Neuronal stem cell (in vitro differentiated cells): ENCODE measurements at regions not wholly inside any gene's neighbourhood (a gene's known extent, or its start where the extent isn't known, plus 50 kb on each side); places are given as distances from the start of the nearest gene placed in this dataset.
A peak's percentile ranks its signal among the peaks of the same experiment; 100 is the strongest.

Experiments used
- DNase-seq: peaks from one replicate; pipeline ENCODE4 v3.0.0-alpha.2; 2013; ENCODE audit warnings: low spot score
- H2AFZ ChIP-seq: one replicate; pipeline ENCODE4 v1.6.1; 2013; ENCODE audit warnings: mild to moderate bottlenecking, low read length, inconsistent platforms
- H2AK5ac ChIP-seq: 2 replicates; pipeline ENCODE4 v1.6.1; 2013; ENCODE audit warnings: low read depth, mild to moderate bottlenecking, inconsistent platforms, low read length, moderate library complexity, mixed read lengths
- H2BK120ac ChIP-seq: 2 replicates; pipeline ENCODE4 v1.6.1; 2013; ENCODE audit warnings: low read depth, mild to moderate bottlenecking, inconsistent platforms, low read length, moderate library complexity, mixed read lengths
- H2BK12ac ChIP-seq: one replicate; pipeline ENCODE4 v1.6.1; 2013; ENCODE audit warnings: low read length, inconsistent platforms
- H2BK15ac ChIP-seq: 2 replicates; pipeline ENCODE4 v1.6.1; 2013; ENCODE audit warnings: mild to moderate bottlenecking, low read length, inconsistent platforms, mixed read lengths
- H2BK5ac ChIP-seq: one replicate; pipeline ENCODE4 v1.6.1; 2013; ENCODE audit warnings: inconsistent platforms, mild to moderate bottlenecking, low read length, moderate library complexity
- H3K14ac ChIP-seq: one replicate; pipeline ENCODE4 v1.6.1; 2013; ENCODE audit warnings: low read length, inconsistent platforms
- H3K18ac ChIP-seq: 2 replicates; pipeline ENCODE4 v1.6.1; 2013; ENCODE audit warnings: low read length, inconsistent platforms
- H3K23ac ChIP-seq: 2 replicates; pipeline ENCODE4 v1.6.1; 2013; ENCODE audit warnings: low read depth, mild to moderate bottlenecking, mixed read lengths, low read length, inconsistent platforms; ENCODE audit not compliant: poor library complexity
- H3K27ac ChIP-seq: replicated peaks from 3 replicates; pipeline ENCODE4 v1.5.1; 2013; ENCODE audit warnings: low read length, inconsistent platforms
- H3K27me3 ChIP-seq, 3 experiments: 2 replicates each; pipeline ENCODE4 v1.6.1; 2013; ENCODE audit warnings: low read length in 3 of 3, mild to moderate bottlenecking in 2 of 3, inconsistent platforms in 1 of 3, low read depth in 1 of 3, mixed read lengths in 1 of 3, moderate library complexity in 1 of 3; ENCODE audit not compliant: control insufficient read depth in 3 of 3, insufficient read depth in 3 of 3
- H3K36me3 ChIP-seq, 2 donors: replicated peaks in 1 of 2; 2 replicates each; pipeline ENCODE4 v1.6.1; 2013; ENCODE audit warnings: low read length in 2 of 2; ENCODE audit not compliant: control insufficient read depth in 2 of 2, insufficient read depth in 2 of 2
- H3K4ac ChIP-seq: 2 replicates; pipeline ENCODE4 v1.6.1; 2013; ENCODE audit warnings: inconsistent platforms, mild to moderate bottlenecking, low read length, moderate library complexity
- H3K4me1 ChIP-seq, 2 donors: 1 replicate in 1 of 2; 2 replicates in 1 of 2; pipeline ENCODE4 v1.6.1; 2013; ENCODE audit warnings: low read length in 2 of 2, low read depth in 1 of 2; ENCODE audit not compliant: control insufficient read depth in 2 of 2, insufficient read depth in 1 of 2
- H3K4me2 ChIP-seq: one replicate; pipeline ENCODE4 v1.6.1; 2013; ENCODE audit warnings: mild to moderate bottlenecking, low read length, inconsistent platforms; ENCODE audit not compliant: insufficient read depth, poor library complexity, severe bottlenecking
- H3K4me3 ChIP-seq, 2 donors: 2 replicates each; pipeline ENCODE4 v1.5.1; 2013; ENCODE audit warnings: low read length in 2 of 2, mild to moderate bottlenecking in 2 of 2, inconsistent platforms in 1 of 2, moderate library complexity in 1 of 2
- H3K79me1 ChIP-seq: one replicate; pipeline ENCODE4 v1.6.1; 2013; ENCODE audit warnings: low read depth, mild to moderate bottlenecking, inconsistent platforms, low read length, moderate library complexity
- H3K9ac ChIP-seq: one replicate; pipeline ENCODE4 v1.6.1; 2013; ENCODE audit warnings: mild to moderate bottlenecking, low read depth, low read length, inconsistent platforms; ENCODE audit not compliant: poor library complexity
- H3K9me3 ChIP-seq, 2 donors: replicated peaks in 1 of 2; 2 replicates each; pipeline versions ENCODE3 to v1.6.1; 2013; ENCODE audit warnings: low read length in 2 of 2, mild to moderate bottlenecking in 2 of 2, inconsistent platforms in 1 of 2, low read depth in 1 of 2, mixed read lengths in 1 of 2, moderate library complexity in 1 of 2; ENCODE audit not compliant: control insufficient read depth in 2 of 2, insufficient read depth in 1 of 2
- H4K8ac ChIP-seq: one replicate; pipeline ENCODE4 v1.6.1; 2013; ENCODE audit warnings: low read depth, mild to moderate bottlenecking, inconsistent platforms, low read length, moderate library complexity
- H4K91ac ChIP-seq: one replicate; pipeline ENCODE4 v1.6.1; 2013; ENCODE audit warnings: low read length, low read depth, mild to moderate bottlenecking, inconsistent platforms; ENCODE audit not compliant: poor library complexity
- WGBS, 2 donors: extraction: QIAGEN DNeasy Blood & Tissue Kit; methylation state at CpG; one replicate each; pipeline ENCODE4 v1.1.7; 2013; ENCODE audit warnings: missing lambda C conversion rate in 2 of 2, mixed read lengths in 1 of 2; ENCODE audit not compliant: insufficient read length in 2 of 2, insufficient replicate concordance in 1 of 2; ENCODE audit errors: extremely low coverage in 2 of 2; 5-methylcytosine and 5-hydroxymethylcytosine counted together

DNA sequence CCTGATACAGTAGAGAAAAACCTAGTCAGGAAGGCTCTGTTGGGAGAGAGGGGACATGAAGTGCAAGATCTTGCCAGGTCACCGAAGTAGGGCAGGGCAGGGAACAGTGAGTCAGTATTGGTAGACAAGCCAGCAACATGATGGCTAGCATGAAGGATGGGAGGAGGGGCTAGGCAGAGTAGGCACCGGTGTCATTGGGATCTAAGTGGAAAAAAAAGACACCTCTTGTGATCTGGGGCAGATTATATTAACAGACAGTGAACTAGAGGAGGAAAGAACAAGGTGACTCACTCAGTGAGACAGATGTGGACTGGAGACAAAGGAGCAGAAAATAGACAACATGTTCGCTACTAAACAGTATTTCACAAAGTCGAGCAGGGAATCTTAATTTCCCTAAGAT lies 149.2 kb upstream of the SLC24A5 start:
- Histone ChIP-seq H3K9me3 (no peaks in the 10 kb centered on the region), H3K79me1 (no peaks in the 10 kb centered on the region), H4K91ac (no peak overlapping the region), H3K9ac (no peak overlapping the region), H4K8ac (no peak overlapping the region), H3K27ac (no peak overlapping the region), H3K4ac (no peak overlapping the region), H3K4me3 (no peak overlapping the region), H3K14ac (no peak overlapping the region), H2BK12ac (no peak overlapping the region), H2BK5ac (no peak overlapping the region), H3K4me1 (peaks cover 2 to 7% of the 10 kb centered on the region in 2 donors), H2AK5ac (no peak overlapping the region), H3K27me3 (no peaks in the 10 kb centered on the region), H2BK120ac (no peak overlapping the region), H2BK15ac (no peak overlapping the region), H3K23ac (no peak overlapping the region), H3K36me3 (no peaks in the 10 kb centered on the region), H2AFZ (no peak overlapping the region), H3K4me2 (no peak overlapping the region), H3K18ac (no peak overlapping the region)
- no CpG with 5 or more reads among the region's 4 CpGs for WGBS, 2 donors
- no peak for DNase-seq

DNA sequence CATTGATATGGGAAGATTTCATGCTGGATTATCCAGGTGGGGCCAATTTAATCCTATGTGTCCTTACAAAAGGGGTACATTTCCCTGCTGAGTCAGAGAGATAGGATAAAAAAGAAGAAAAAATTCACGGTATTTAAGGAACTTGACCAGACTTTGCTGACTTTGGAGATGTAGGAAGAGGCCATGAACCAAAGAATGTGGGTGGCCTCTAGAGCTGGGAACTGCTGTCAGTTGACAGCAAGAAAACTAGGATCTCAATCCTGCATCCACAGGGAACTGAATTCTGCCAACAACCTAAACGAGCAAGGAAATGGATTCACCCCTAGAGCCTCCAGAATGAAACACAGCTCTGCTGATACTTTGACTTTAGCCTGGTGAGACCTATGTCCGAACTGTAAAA lies 148.1 kb upstream of the SLC24A5 start:
- H3K14ac ChIP-seq = no peak overlapping the region
- H3K36me3 ChIP-seq = no peaks in the 10 kb centered on the region
- no peak for DNase-seq
- no peak overlapping the region for H3K4me2 ChIP-seq
- H3K18ac ChIP-seq = no peak overlapping the region
- H2AK5ac ChIP-seq = no peak overlapping the region
- no peak overlapping the region for H2BK120ac ChIP-seq
- no peaks in the 10 kb centered on the region for H3K79me1 ChIP-seq
- H2BK5ac ChIP-seq = no peak overlapping the region
- no peak overlapping the region for H2AFZ ChIP-seq
- H3K27ac ChIP-seq = no peak overlapping the region
- H3K4me1 ChIP-seq = peaks cover 2 to 7% of the 10 kb centered on the region in 2 donors
- H3K4ac ChIP-seq = no peak overlapping the region
- no peak overlapping the region for H4K8ac ChIP-seq
- H3K23ac ChIP-seq = no peak overlapping the region
- H3K9me3 ChIP-seq = no peaks in the 10 kb centered on the region
- H2BK12ac ChIP-seq = no peak overlapping the region
- no peak overlapping the region for H2BK15ac ChIP-seq
- no peak overlapping the region for H3K9ac ChIP-seq
- H3K4me3 ChIP-seq = no peak overlapping the region
- no peak overlapping the region for H4K91ac ChIP-seq
- H3K27me3 ChIP-seq = no peaks in the 10 kb centered on the region
- no CpG with 5 or more reads among the region's 3 CpGs for WGBS, 2 donors

DNA sequence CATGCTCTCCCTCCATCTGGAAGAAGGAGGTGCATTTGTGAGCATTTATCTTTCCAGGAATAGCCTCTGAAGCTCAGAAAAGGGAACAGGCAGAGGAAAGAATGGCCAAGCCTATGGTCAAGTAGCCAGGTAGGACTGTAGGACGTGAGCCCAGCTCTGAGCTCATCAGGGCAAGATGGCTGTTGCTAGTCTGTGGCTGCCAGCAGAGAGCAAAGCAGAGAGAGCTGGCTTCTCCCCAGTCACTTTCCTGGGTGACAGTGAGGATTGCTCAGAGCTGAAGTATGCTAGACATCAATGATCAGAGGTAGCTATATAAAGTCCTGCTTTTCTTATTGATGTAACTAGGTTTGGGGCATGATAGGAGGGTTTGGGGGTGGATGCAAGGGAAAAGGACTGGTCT lies 146.1 kb upstream of the SLC24A5 start:
- Histone ChIP-seq H3K4me3 (no peak overlapping the region), H2BK5ac (no peak overlapping the region), H2BK15ac (peak overlapping the region; percentile 5), H3K27ac (no peak overlapping the region), H3K18ac (peak overlapping the region; percentile 73), H2AK5ac (no peak overlapping the region), H4K91ac (no peak overlapping the region), H3K23ac (no peak overlapping the region), H3K4me1 (peaks cover 2 to 7% of the 10 kb centered on the region in 2 donors), H3K4ac (no peak overlapping the region), H3K9ac (no peak overlapping the region), H3K14ac (no peak overlapping the region), H3K27me3 (no peaks in the 10 kb centered on the region), H2BK12ac (no peak overlapping the region), H3K9me3 (no peaks in the 10 kb centered on the region), H3K4me2 (no peak overlapping the region), H4K8ac (no peak overlapping the region), H2BK120ac (no peak overlapping the region), H2AFZ (no peak overlapping the region), H3K36me3 (no peaks in the 10 kb centered on the region), H3K79me1 (no peaks in the 10 kb centered on the region)
- WGBS, 2 donors = no CpG with 5 or more reads among the region's 1 CpG
- no peak for DNase-seq

DNA sequence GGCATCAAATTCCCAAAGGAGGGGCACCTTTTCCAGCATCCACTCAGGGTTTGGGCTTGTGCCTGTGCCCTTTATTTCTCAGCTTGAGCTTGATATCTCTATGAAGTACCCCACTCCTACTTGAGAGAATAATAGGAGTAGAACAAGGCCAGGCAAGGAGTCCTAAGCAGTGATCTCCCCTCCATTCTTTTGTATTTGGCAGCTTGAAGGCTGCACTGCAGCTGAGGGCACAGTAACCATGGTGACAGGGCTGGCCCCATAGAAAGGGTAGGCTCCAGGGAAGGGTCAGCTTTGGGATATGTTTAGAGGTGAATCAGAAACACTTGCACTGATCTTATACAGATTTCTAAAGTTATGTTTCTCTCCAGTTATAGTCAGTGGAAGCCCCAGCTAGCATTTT lies 145.4 kb upstream of the SLC24A5 start:
- peak; percentile 45 for DNase-seq
- no peak overlapping the region for H2BK12ac ChIP-seq
- H4K91ac ChIP-seq = no peak overlapping the region
- no peaks in the 10 kb centered on the region for H3K9me3 ChIP-seq
- no peak overlapping the region for H3K14ac ChIP-seq
- H3K27me3 ChIP-seq = no peaks in the 10 kb centered on the region
- H3K27ac ChIP-seq = no peak overlapping the region
- no peak overlapping the region for H3K4me3 ChIP-seq
- H3K4ac ChIP-seq = no peak overlapping the region
- H2AFZ ChIP-seq = no peak overlapping the region
- no peak overlapping the region for H2BK120ac ChIP-seq
- H3K4me1 ChIP-seq = peaks cover 2 to 7% of the 10 kb centered on the region in 2 donors
- H3K23ac ChIP-seq = no peak overlapping the region
- H3K36me3 ChIP-seq = no peaks in the 10 kb centered on the region
- H3K9ac ChIP-seq = no peak overlapping the region
- H4K8ac ChIP-seq = no peak overlapping the region
- no peak overlapping the region for H2BK5ac ChIP-seq
- no peaks in the 10 kb centered on the region for H3K79me1 ChIP-seq
- no peak overlapping the region for H2AK5ac ChIP-seq
- no peak overlapping the region for H3K18ac ChIP-seq
- H2BK15ac ChIP-seq = no peak overlapping the region
- H3K4me2 ChIP-seq = no peak overlapping the region
